HCT116 (cell line): ENCODE measurements at regions not wholly inside any gene's neighbourhood (a gene's known extent, or its start where the extent isn't known, plus 50 kb on each side); places are given as distances from the start of the nearest gene placed in this dataset.

ENCODE experiments used
- ATAC-seq: fragments of 200-7000 bp; cut with Tn5 transposase; 2 replicates; pipeline ENCODE4 v1.9.1; 2020; ENCODE audit warnings: mild to moderate bottlenecking, moderate library complexity
- BruUV-seq: library from RNA; stranded (reverse); fragments of 400-500 nt; replicated peaks from 2 replicates; lab custom pipeline; 2021; lab: Mats Ljungman, UMichigan
- CTCF ChIA-PET: fragments of 300-600 bp; sonication (Branson Sonifier 250); formaldehyde crosslinking; loops from one replicate; lab custom pipeline; 2021; ENCODE audit warnings: antibody characterized with exemption; lab: Charles Lee
- POLR2A ChIA-PET: fragments of 300-600, 350-600 bp; sonication (Branson Sonifier 250); formaldehyde crosslinking; loops from one replicate; lab custom pipeline; 2021; ENCODE audit warnings: antibody characterized with exemption; lab: Charles Lee
- RAD21 ChIA-PET, 2 experiments: fragments of 300-600 bp; sonication (Branson Sonifier 250); formaldehyde crosslinking; loops; one replicate each; lab custom pipeline; 2023; ENCODE audit warnings: low total read pairs in 2 of 2; ENCODE audit not compliant: uncharacterized antibody in 2 of 2, unreplicated experiment in 2 of 2, low non-redundant PET in 1 of 2; lab: Charles Lee
- DNase-seq: peaks from one replicate; pipeline ENCODE4 v3.0.0-alpha.2; 2010; ENCODE audit warnings: low read depth, low spot score
- H2AFZ ChIP-seq: fragments of 200-600 bp; shearing (Covaris generic), sonication (generic); 2 replicates; pipeline ENCODE4 v1.6.1; 2017; ENCODE audit warnings: low read depth, mixed run types, mixed read lengths, antibody characterized with exemption, low read length; ENCODE audit not compliant: poor library complexity, severe bottlenecking
- H3K27ac ChIP-seq: 2 replicates; pipeline ENCODE4 v1.5.1; 2012; ENCODE audit warnings: low read depth, low read length
- H3K27me3 ChIP-seq: fragments of 200-600 bp; sonication (generic); 2 replicates; pipeline ENCODE4 v1.6.1; 2016; ENCODE audit warnings: mixed run types, low read length, mixed read lengths; ENCODE audit not compliant: insufficient read depth
- H3K36me3 ChIP-seq, 2 experiments: fragments of 200-500 bp in 1 of 2; fragments of 200-600 bp in 1 of 2; sonication (Bioruptor generic) in 1 of 2; sonication (generic) in 1 of 2; 2 replicates each; pipeline versions ENCODE4 v1.5.1 to v1.6.1; 2014 to 2016; ENCODE audit warnings: low read length in 2 of 2, inconsistent platforms in 1 of 2, mixed read lengths in 1 of 2, mixed run types in 1 of 2; ENCODE audit not compliant: insufficient read depth in 2 of 2, control insufficient read depth in 1 of 2
- H3K4me1 ChIP-seq, 2 experiments: fragments of 200-600 bp in 1 of 2; sonication (generic) in 1 of 2; 2 replicates each; pipeline versions ENCODE4 v1.5.1 to v1.6.1; 2012 to 2017; ENCODE audit warnings: low read length in 2 of 2, inconsistent platforms in 1 of 2, mild to moderate bottlenecking in 1 of 2, mixed read lengths in 1 of 2, mixed run types in 1 of 2, moderate library complexity in 1 of 2; ENCODE audit not compliant: insufficient read depth in 2 of 2, control insufficient read depth in 1 of 2
- H3K4me2 ChIP-seq: fragments of 200-600 bp; sonication (generic); 2 replicates; pipeline ENCODE4 v1.6.1; 2017; ENCODE audit warnings: mixed run types, low read length, mixed read lengths
- H3K4me3 ChIP-seq, 2 experiments: fragments of 200-600 bp in 1 of 2; sonication (generic) in 1 of 2; replicated peaks in 1 of 2; 2 replicates each; pipeline ENCODE4 v1.5.1; 2011 to 2016; ENCODE audit warnings: low read length in 2 of 2, control low read depth in 1 of 2, low read depth in 1 of 2, mild to moderate bottlenecking in 1 of 2, mixed read lengths in 1 of 2, mixed run types in 1 of 2
- H3K79me2 ChIP-seq: fragments of 200-600 bp; sonication (generic); 2 replicates; pipeline ENCODE4 v1.6.1; 2017; ENCODE audit warnings: mild to moderate bottlenecking, mixed run types, low read length, moderate library complexity, mixed read lengths; ENCODE audit not compliant: insufficient read depth
- H3K9ac ChIP-seq: fragments of 200-600 bp; sonication (generic); 2 replicates; pipeline ENCODE4 v1.6.1; 2016; ENCODE audit warnings: low read length, mixed read lengths
- H3K9me2 ChIP-seq: fragments of 200-600 bp; sonication (generic), shearing (Covaris generic); 2 replicates; pipeline ENCODE4 v1.6.1; 2017; ENCODE audit warnings: mixed run types, mild to moderate bottlenecking, moderate library complexity; ENCODE audit not compliant: insufficient read depth
- H3K9me3 ChIP-seq, 2 experiments: fragments of 200-500 bp in 1 of 2; fragments of 200-600 bp in 1 of 2; sonication (Bioruptor generic) in 1 of 2; sonication (generic) in 1 of 2; 2 replicates each; pipeline ENCODE4 v1.6.1; 2014 to 2017; ENCODE audit warnings: low read length in 2 of 2, mixed read lengths in 2 of 2, inconsistent platforms in 1 of 2, low read depth in 1 of 2, mild to moderate bottlenecking in 1 of 2, mixed run types in 1 of 2, moderate library complexity in 1 of 2; ENCODE audit not compliant: control insufficient read depth in 1 of 2, insufficient read depth in 1 of 2
- H4K20me1 ChIP-seq: fragments of 200-600 bp; sonication (generic), shearing (Covaris generic); 2 replicates; pipeline ENCODE4 v1.6.1; 2017; ENCODE audit warnings: mixed run types, mild to moderate bottlenecking, moderate library complexity; ENCODE audit not compliant: insufficient read depth
- ELF1 ChIP-seq: IDR thresholded peaks from 2 replicates; pipeline ENCODE4 v1.6.1; 2012; ENCODE audit warnings: low read depth, borderline replicate concordance
- JUND ChIP-seq: IDR thresholded peaks from 2 replicates; pipeline ENCODE4 v1.6.1; 2012
- SP1 ChIP-seq: IDR thresholded peaks from 2 replicates; pipeline ENCODE4 v1.6.1; 2012; ENCODE audit warnings: low read depth
- ZFX ChIP-seq: fragments of 450-650 bp; IDR thresholded peaks from 2 replicates; pipeline ENCODE4 v1.6.1; 2017
- ZNF274 ChIP-seq: fragments of 200-500 bp; sonication (Bioruptor generic); IDR thresholded peaks from 2 replicates; pipeline ENCODE4 v1.6.1; 2014; ENCODE audit warnings: mild to moderate bottlenecking, low read depth, low read length, inconsistent platforms
- intact Hi-C: fragments of 100-400 bp; cut with micrococcal nuclease; formaldehyde crosslinking; loops from 2 replicates; pipeline ENCODE4 v1.10.0; 2022

DNA sequence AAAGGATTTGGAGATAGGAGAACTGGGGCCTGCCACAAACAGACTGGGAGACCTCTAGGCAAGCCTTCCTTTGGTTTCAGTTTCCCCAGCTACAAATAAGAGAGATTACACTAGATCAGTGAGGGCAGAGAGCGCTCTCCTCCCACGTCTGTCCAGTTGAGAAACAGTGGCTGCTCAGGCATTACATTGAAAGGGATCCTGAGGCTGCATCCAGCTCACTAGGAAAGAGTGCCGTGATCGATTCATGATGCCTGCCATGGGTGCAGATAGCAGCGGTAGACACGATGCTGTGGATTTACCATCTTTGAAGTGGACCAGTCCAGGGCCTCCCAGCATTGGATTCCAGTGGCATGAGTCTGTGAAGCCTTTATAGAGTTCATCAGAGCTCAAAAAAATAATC, 62.6 kb downstream of the EN1 start:
- Histone ChIP-seq H3K79me2 (no peaks in the 10 kb centered on the region), H2AFZ (no peak overlapping the region), H3K36me3 (no peaks in the 10 kb centered on the region), H3K27ac (no peak overlapping the region), H3K4me1 (no peaks in the 10 kb centered on the region), H3K4me2 (no peak overlapping the region), H3K9ac (no peak overlapping the region), H4K20me1 (no peaks in the 10 kb centered on the region), H3K27me3 (peaks cover 24% of the 10 kb centered on the region; the same call in 1 of the 2 replicates), H3K9me2 (no peaks in the 10 kb centered on the region), H3K9me3 (no peaks in the 10 kb centered on the region), H3K4me3 (no peak overlapping the region)
- ChIA-PET CTCF (no interaction called here), POLR2A (no interaction called here), RAD21 (no interaction called here)
- ATAC-seq: no peak
- no peak for TF ChIP-seq SP1
- no TSS peak for BruUV-seq
- intact Hi-C loops: no loop called here
- no peak for DNase-seq

DNA sequence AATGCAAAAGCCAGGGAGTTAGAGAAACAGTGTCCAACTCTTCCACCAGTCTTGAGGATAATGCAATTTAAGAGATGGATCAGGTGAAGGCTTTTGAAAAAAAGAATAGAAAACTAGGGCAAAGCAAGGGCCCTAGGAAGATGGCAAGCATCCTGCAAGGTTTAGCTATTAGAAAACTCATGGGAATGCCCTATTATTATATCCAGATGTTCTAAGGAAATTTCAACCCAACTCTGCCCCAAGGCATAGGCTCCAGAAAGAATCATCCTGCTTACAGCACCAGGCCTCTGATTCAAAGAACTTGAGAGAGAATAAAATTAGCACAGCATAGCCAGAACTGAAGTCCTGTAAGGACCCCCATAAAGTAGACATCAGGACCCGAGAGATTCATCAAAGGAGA, 68.1 kb downstream of the EN1 start:
- DNase-seq (no peak), ATAC-seq (no peak)
- H3K27ac ChIP-seq: no peak overlapping the region
- intact Hi-C loops: no loop called here
- CTCF ChIA-PET: no interaction called here
- no peaks in the 10 kb centered on the region for H3K79me2 ChIP-seq
- RAD21 ChIA-PET: no interaction called here
- no peaks in the 10 kb centered on the region for H3K36me3 ChIP-seq
- no peak overlapping the region for H3K9ac ChIP-seq
- H3K4me2 ChIP-seq: no peak overlapping the region
- POLR2A ChIA-PET: no interaction called here
- peaks cover 0 to 7% of the 10 kb centered on the region in 2 experiments; a peak in 1 of 4 replicates for H3K4me1 ChIP-seq
- 0 out of 2 replicates have a peak, but pooled peaks cover 10% of the 10 kb centered on the region for H3K27me3 ChIP-seq
- H3K9me2 ChIP-seq: no peaks in the 10 kb centered on the region
- no peaks in the 10 kb centered on the region for H3K9me3 ChIP-seq
- no peak overlapping the region for H2AFZ ChIP-seq
- TF ChIP-seq JUND (no peak), ZFX (no peak), ZNF274 (no peak), ELF1 (no peak)
- H4K20me1 ChIP-seq: no peaks in the 10 kb centered on the region
- BruUV-seq: no TSS peak
- no peak overlapping the region for H3K4me3 ChIP-seq
